GM21367 (cell line): ENCODE measurements at regions not wholly inside any gene's neighbourhood (a gene's known extent, or its start where the extent isn't known, plus 50 kb on each side); places are given as distances from the start of the nearest gene placed in this dataset.
"Not testable (repeated sequence)": the region's sequence is repeated elsewhere in the genome, so short reads cannot be mapped to it uniquely, and the experiment has no call there.

Source experiments
- ATAC-seq: cut with Tn5 transposase; IDR thresholded peaks from one replicate; pipeline ENCODE4 v1.9.1; 2021; ENCODE audit not compliant: unreplicated experiment

DNA sequence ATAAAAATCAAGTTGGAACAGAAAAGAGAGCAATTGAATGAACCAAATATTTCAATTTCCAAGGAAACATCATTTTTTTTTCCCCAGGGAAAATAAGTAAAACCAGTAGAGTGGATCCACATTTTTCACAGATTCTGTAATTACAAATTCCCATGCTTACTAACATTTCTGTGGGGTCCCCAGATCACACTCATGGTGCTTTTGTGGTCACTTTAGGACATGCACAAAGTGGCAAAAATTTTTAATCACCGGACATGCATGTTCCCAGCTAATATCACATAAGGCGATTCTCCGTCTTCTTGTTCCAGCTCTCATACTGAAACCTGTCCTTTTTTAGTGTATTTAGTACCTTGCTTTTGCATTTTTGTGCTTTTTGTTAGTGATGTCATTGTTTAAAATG lies 748.2 kb upstream of the SLITRK1 start:
- ATAC-seq, result no peak

DNA sequence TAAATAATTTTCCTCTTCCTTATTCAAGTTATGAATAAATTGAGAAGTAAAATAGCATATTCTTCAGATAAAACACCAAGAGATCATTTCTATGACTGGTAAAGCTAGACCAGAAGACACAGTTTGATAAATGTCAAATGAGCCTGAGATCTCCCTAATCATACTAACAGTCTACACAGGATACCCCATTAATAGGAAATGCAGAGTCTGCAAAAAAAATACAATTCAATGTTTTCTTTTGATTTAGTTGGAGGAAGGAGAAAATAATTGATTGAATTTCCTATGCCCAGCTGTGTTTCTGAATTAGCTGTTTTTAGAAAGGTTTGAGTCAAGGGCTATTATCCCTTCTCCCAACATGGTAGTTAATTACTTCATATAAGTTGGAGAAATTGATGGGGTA lies 734.6 kb upstream of the SLITRK1 start:
- ATAC-seq, result no peak

DNA sequence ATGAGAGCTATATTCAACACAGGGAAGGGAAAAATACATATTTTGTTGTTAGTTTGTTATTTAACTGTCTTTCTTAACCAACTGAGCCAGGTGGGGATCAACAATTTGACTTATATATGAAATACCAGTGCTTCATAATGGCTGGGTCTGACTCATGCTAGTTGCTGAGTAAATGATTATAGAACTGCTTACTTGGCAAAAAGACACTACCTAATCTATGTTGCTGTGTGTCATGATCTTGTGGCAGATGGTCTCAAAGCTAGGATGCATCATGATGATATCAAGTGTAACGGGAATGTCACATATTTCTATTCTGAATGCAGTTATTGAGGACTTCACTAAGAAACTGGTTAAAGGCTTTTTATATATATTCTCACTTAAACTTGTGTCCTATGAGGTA lies 727.4 kb upstream of the SLITRK1 start:
- no peak for ATAC-seq

DNA sequence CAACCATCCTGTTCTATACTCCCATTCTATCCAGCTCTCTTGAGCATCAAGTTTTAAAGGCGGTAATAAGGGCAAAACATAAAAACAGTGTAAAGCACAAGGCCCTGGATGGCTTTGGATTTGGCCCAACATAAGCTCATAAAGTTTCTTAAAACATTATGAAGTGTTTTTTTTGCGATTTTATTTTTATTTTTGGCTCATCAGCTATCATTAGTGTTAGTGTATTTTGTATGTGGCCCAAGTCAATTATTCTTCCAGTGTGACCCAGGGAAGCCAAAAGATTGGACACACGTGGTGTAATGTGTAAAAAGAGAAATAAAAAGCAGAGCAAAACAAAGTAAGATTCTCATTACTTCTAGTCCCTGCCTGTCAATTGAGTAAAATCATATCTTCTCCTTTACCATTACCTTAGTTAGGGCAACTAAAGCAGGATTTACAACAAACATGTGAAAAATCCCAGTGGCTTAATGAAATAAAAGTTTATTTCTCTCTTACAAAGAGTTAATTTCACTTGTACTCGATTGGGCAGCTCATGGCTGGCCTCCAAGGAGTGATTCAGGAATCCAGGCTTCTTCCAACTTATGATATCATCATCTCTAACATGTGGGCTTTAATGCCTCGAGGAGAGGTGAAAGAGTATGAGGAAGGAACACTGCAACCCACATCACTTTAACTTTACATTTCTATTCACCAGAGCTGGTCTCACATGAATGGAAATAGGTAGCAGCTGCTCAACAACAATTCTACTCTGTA lies 725.2 kb upstream of the SLITRK1 start:
- no peak for ATAC-seq

DNA sequence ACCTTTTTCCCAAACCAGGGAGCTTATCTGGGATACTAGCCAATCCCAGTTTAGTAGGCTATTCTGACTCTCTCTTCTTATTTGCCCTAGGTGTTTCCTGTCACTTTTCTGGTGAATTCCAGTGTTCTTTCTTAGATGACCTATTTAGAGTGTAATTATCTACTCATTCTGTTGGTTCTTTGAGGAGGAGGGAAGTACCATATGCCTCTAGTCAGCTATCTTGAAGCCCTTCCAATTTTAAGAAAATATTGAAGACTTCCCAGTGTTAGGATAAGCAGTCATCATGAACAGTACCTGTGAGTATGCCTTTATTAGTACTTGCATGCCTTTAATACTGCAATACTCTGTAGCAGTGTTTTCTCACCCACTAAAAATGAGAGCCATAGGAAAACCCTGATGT lies 724.3 kb upstream of the SLITRK1 start:
- ATAC-seq, result no peak

DNA sequence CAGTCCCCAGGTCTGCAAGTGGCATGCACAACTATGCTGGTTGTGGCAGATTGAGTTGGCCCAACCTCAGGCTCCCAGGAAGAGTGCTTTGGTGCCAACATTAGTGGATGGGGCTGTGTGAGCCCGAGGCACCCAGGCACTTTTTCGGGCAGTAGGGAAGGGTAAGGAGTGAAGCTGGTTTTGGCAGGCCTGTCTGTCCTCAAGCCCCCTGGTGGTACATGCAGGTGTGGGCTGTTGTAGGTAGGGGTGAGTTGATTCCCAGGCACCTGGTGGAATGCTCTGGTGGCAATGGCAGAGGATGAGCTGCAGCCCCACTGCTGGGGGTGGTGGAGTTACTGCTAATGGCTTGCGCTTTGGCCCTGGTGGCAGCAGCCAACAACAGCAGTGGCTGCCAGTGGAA lies 723.7 kb upstream of the SLITRK1 start:
- ATAC-seq, result no peak

DNA sequence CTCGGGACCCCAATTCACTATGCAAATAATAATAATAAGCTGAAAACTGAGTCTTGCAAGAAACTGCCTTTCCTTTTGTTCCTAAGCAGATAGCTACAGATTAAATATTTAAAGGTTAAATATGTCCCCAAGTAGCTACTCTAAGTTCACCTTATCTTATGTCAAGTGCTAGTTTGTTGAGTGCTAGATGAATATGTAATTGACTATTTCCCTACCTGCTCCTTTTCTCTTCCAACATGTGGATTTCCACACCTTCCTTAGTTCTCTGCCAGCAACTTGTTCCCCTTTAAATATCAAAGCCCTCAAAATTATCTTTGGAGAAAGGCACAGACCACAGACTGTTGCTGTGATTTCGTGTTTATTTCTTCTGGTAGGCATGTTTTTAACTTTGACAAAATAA lies 709.2 kb upstream of the SLITRK1 start:
- ATAC-seq, result no peak

DNA sequence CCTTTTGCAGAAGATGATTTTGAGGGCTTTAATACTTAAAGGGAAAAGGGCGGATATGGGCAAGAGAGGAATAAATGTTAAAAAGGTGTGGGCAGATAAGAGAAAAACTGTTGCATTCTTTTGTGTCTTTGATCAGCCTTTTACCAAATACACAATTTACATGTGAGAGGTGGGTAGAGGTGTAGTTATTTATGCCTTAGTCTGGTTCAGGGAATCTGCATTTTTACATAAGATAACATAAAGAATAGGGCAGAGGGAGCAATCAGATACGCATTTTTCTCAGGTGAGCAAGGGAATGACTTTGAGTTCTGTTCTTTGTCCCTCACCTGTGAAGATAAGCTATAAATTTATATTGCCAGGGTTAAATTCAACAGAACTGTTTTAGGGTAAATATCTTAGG lies 708.4 kb upstream of the SLITRK1 start:
- no peak for ATAC-seq

DNA sequence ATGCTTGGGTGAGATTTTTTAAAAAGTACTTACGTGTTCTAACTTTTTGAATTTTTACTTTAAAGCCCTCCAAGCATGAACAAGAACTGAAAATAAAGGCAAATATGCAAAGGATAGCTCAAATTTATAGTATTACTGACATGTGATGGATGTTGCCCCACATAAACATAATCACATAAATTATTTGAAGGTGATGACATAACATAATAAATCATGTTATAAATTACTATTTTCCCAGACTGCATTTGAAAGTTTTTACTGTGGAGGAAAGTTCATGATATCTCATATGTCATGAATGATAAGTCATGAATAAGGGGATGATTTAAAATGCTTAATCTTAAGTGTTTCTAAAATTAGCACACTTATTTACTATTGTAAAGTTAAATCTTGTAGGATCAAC lies 705.7 kb upstream of the SLITRK1 start:
- no peak for ATAC-seq

DNA sequence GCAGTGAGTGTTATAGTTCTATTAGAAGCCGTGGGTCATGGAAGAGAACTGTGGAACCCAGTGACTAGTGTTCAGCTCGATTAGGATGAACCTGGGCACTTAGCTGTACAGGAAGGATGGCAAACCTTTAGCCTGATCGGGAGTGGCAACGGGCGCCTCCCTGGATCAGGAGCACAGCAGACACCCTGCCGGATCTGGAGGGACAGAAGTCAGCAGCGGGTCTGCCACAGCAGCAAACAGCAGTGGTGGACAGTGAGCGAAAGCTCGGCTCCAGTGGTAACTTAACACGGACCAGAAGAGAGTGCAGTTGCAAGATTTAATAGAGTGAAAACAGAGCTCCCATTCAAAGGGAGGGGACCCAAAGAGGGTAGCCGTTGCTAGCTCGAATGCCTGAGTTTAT lies 697.6 kb upstream of the SLITRK1 start:
- ATAC-seq, result not testable (repeated sequence)

DNA sequence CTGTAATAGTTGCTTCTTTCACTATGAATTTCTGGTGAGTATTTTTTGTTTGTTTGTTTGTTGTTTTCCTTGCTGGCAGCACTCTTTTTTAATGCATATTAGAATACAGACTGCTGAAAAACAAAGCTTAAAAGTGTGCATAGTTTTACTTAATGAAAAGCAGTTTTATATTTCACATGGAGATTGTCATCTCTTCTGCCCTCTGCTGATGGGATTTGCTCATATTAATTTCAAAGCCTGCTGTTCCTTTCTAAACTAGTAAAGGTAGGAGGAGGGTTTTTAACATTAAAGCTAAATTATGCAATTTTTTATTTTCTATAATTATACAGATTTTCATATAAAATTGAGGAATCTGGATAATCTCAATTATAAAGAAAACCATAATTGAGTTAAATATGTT lies 692.6 kb upstream of the SLITRK1 start:
- no peak for ATAC-seq

DNA sequence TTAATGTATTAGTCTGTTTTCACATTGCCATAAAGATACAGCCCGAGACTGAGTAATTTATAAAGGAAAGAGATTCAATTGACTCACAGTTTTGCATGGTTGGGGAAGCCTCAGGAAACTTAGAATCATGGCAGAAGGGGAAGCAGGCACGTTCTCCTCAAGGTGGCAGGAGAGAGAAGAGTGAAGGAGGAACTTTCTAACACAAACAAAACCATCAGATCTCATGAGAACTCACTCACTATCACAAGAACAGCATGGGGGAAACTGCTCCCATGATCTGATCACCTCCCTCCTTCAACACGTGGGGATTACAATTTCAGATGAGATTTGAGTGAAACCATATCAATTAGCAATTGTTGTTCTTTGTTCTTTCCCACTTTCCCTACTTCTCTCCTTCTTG lies 689.0 kb upstream of the SLITRK1 start:
- no peak for ATAC-seq

DNA sequence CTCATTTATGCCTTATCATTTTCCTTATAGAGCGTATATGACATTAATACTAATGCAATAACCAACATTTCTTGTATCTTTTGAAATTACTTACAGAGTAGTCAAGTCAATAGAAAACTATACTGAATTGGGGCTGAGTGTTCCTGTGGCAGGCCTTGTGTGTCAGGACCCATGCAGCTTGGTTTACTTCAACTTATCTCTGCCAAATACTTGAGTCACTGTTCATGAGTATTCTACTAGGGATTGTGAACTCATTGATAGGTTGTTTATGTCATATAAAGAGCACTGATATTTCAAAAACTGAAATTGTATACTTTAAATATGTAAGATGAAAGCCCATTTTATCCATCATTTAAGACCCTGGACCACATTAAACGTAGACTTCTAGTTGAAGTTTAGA lies 688.6 kb upstream of the SLITRK1 start:
- no peak for ATAC-seq

DNA sequence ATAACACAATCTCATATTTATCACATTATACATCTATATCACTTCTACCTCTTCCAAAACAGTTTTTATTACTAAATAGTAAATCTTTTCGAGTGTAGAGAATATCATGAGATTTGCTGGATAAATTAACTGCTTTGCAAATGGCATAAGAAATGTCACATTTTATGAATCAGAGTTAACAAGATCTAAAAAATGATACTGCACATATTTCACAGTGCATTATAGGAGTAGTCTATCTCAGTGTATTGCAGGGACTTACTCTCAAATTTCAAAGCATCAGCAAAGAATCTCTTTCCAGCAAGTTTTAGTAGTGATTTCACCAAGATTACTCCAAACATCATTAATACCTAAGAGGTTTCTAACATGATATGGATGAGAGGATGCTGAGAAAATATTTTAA lies 687.1 kb upstream of the SLITRK1 start:
- no peak for ATAC-seq

DNA sequence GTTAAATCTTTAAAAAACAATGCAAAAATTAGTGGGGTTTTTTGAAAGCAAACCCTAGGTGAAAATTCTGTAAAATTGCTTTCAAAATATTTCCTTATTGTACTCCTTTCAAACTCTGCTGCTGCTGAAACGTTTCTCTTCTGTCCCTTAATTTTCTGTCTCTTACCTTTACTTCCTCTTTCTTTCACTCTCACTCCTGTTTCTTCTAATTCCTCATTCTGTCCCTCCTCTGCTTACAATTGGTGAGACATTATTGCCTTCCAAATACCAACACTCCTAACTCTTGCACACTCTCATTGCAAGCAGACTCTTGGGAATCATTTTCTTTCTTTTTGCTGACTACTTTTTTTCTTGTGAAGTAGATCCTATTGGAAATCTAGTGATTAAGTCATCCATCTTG lies 685.6 kb upstream of the SLITRK1 start:
- no peak for ATAC-seq

DNA sequence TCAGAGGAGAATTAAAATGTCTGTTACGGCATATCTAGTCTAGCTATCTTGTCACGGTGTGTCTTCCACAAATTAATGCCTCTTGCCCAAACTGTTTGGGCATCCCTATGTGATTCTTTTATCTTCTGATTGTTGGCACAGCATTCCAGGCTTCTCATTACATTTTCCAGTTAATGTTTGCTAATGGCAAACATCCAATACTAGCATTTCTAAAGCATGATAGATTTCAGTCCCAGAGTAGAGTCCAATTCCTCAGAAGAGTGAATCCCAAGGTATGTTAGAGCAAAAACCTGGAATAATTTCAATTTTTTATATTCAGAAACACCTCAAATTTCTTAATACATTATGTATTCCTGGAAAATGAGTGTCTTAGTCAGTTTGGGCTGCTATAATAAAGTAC lies 684.5 kb upstream of the SLITRK1 start:
- no peak for ATAC-seq

DNA sequence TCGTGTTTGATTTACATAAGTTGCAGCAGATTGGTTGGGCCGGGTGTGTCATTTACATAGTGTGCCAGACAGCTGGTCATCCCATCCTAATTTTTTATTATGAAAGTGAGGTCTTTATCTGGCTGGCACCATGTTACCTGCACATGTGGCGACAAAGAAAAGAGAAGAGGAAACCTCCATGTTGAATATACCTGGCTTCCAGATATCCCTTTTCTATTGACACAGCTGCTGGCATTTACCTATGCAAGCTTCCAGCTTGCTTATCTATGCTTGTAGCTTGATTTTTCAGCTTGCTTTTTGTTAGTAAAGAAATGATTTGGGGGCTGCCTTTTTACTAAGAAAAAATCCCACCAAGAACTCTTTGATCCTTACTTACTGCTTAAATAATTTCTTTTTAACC lies 681.3 kb upstream of the SLITRK1 start:
- ATAC-seq, result no peak

DNA sequence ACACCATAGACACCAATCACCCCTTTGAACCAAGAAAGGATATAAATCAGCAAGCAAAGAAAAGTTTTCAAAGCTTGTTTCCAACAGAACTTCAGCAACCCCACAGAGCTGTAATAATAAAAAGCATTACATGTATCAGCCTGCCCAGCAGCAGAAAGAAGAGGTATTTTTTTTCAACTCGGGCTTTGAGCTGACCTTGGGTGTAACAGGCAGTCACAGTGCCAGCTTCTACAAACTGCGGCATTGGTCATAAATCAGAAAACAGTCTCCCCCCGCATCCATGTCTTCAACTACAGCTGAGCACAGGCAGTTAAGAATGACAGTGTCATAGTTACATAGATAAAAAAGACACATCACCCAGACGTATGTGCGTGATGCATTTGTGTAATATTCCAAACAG lies 671.0 kb upstream of the SLITRK1 start:
- ATAC-seq, result no peak

DNA sequence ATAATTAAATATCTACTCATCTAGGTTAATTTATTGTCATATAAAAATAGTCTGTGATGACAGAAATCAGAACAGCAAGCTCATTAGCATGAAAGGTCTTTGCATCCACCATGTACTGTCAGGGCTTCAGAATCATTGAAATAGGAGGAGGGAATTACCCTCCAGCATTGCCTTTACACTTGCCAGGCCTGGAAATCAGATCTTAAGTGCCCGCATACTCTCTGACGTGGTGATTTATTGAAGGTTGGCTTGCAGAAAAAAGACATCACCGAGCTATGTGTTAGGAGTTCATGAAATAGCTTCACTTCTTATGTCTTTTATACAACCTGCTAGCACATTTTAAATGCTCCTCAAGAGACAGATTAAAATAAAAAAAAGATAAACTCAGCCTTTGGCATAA lies 661.7 kb upstream of the SLITRK1 start:
- no peak for ATAC-seq

DNA sequence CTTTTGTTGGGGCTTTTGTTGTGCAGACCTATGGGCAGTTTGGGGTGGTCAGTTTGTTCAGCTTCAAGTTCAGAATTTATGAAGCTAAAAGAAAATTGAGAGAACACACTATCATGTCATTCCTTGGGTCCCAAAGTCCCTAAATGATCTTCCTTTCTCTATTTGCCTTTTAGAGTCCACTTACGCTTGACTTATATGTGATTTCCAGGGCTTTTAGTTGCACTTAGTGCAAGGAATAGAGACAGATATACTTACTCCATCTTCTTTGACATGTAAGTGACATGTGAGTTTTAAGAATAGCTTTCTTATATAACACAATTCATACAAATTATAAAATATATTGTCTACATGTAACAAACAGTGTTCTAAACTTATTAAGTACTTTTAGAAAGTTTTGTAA lies 660.1 kb upstream of the SLITRK1 start:
- no peak for ATAC-seq

DNA sequence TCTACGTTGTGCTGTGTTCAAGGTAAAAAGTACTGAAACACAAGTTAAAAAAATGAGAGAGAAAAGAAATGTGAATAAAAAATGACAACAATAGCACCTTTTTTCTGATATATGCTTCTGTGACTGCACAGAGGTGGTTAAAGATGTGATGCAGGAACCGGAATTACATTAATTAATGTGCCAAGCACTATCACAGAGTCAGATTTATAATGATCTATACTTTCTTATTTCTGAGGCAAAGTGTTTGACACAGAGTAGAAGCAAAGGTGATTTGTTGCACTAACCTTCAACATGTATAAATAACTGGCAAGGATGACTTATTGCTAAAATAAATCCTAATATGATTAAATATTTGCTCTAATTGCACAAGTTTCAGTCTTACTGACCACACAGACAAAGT lies 654.6 kb upstream of the SLITRK1 start:
- no peak for ATAC-seq

DNA sequence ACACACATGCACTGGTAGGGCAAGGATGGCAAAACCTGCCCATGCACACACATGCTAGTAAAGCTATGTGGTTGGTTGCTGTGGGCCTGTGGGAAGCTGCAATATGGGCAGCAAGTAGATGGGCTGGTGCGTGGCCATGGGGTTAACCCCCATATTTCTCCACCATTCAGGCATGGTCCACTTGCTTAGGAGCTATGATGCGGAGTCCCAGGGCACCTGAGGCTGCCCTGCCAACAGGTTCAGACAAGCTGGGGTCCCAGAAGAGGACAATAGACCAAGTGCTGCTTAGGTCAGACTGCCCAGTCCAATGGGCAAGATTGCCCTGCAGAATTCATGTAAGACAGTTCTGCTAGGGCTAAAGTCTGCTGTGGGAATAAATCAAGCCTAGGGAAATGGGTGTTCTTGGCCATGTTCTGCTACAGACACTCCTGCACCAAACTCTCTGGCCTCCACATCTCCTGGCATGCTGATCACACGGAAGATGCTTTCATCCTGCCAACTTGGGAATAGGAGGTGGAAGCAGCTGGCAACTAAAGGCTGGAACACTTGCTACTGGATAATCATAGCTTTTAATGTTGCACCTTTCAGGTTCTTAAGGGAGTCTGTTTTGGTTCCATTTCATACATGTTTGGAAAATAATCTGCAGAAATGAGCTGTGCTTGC lies 646.3 kb upstream of the SLITRK1 start:
- no peak for ATAC-seq

DNA sequence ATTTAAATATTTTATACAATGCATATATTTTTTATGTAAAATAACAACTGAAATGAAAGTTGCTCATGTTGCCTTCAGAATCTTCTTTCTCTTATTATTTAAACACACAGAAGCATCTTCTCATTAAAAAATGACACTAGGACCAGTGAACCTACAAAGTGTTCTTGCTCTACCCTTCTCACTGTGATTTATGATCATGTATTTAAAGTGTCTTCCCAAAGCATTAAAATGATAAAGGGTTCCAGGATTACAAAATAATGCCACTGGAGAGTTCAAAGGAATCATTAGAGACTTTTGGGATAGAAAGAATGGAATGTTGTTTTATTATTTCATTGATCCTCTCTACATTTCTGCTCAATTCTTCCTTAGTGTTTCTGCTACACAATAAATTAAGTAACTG lies 643.6 kb upstream of the SLITRK1 start:
- no peak for ATAC-seq
